ENCODE measurements at regions not wholly inside any gene's neighbourhood (a gene's known extent, or its start where the extent isn't known, plus 50 kb on each side); places are given as distances from the start of the nearest gene placed in this dataset.

DNA sequence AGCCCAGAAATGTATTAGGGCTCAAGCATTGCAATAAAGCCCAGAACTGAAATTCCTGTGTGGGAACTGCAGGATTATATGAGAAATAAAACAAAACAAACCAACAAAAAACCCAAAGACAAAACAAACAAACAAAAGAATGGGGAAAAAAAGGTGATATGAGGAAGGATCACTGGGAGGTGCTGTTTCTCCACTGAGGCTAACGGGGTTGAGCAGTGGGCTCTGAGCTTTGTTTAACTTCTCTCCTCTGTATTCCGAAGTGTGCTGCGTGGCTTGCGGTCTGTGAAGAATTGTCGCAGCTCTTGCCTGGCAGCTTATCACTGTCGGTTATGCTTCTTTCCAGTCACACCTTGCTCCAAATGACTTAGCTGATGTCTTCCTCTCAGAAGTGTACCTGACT is 106.3 kb downstream of the TENT4A start:
- H3K27ac ChIP-seq (ENCODE audit: low read depth in 1 of 2, low read length in 2 of 2), result no peak overlapping the region
- H3K36me3 ChIP-seq (ENCODE audit: control insufficient read depth in 4 of 4, insufficient read depth in 3 of 4, low read depth in 1 of 4, low read length in 3 of 4), result no peaks in the 10 kb centered on the region
- 36% methylated on average over 6 of the region's 6 CpGs for WGBS
- no peak overlapping the region for H3K9ac ChIP-seq (ENCODE audit: low read depth in 1 of 2, low read length in 2 of 2)
- peaks cover 0 to 6% (median 3%) of the 10 kb centered on the region in 4 donors for H3K9me3 ChIP-seq (ENCODE audit: control insufficient read depth in 4 of 4, low read length in 3 of 4)
- H3K4me3 ChIP-seq (ENCODE audit: low read depth in 1 of 3, low read length in 3 of 3), result no peak overlapping the region
- no peak for DNase-seq (ENCODE audit: low spot score)
- no peaks in the 10 kb centered on the region for H3K4me1 ChIP-seq (ENCODE audit: control insufficient read depth in 4 of 4, insufficient read depth in 4 of 4, low read length in 3 of 4)
- TF ChIP-seq TAF1 (conservative IDR thresholded peaks at IDR 0.05), result no peak
- TF ChIP-seq RAD21 (IDR thresholded peaks at IDR 0.05), result peak; percentile 19 to 25
- peaks cover 0 to 8% (median 0%) of the 10 kb centered on the region in 4 donors for H3K27me3 ChIP-seq (ENCODE audit: control insufficient read depth in 4 of 4, insufficient read depth in 4 of 4, low read length in 3 of 4)

DNA sequence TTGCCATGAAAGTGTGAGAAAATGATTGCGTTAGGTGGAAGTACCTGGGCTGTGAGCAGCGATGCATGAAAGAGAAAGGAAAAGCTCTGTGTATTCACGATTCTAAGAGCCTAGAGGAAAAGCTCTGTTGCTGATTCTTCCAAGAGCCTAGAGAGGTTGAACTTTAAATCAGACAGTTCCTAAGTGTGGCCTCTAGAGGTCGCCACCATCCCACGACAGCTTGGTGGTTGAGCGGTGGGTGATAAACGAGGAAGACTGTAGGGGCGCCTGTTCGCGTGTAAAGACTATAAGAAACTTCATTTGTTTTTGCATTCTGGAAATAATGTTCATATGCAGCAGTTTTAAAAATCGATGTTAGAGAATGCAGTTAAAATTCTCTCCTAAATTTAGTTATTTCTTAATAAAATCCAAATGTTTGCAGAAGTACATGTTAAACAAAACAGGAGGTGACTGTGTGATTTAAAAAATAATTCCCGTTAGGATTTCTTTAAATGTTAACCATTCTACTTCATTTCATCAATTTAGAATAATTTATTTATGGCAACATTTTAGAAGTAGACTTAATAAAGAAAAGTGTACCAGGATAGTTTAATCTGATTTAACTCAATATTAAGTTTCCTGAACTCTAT is 107.7 kb downstream of the TENT4A start:
- H3K4me1 ChIP-seq (ENCODE audit: control insufficient read depth in 4 of 4, insufficient read depth in 4 of 4, low read length in 3 of 4), result no peaks in the 10 kb centered on the region
- no peak overlapping the region for H3K9ac ChIP-seq (ENCODE audit: low read depth in 1 of 2, low read length in 2 of 2)
- WGBS, result 26% methylated on average over 12 of the region's 12 CpGs
- peaks cover 0 to 8% (median 0%) of the 10 kb centered on the region in 4 donors for H3K27me3 ChIP-seq (ENCODE audit: control insufficient read depth in 4 of 4, insufficient read depth in 4 of 4, low read length in 3 of 4)
- no peak overlapping the region for H3K4me3 ChIP-seq (ENCODE audit: low read depth in 1 of 3, low read length in 3 of 3)
- TF ChIP-seq, protein P1, sequence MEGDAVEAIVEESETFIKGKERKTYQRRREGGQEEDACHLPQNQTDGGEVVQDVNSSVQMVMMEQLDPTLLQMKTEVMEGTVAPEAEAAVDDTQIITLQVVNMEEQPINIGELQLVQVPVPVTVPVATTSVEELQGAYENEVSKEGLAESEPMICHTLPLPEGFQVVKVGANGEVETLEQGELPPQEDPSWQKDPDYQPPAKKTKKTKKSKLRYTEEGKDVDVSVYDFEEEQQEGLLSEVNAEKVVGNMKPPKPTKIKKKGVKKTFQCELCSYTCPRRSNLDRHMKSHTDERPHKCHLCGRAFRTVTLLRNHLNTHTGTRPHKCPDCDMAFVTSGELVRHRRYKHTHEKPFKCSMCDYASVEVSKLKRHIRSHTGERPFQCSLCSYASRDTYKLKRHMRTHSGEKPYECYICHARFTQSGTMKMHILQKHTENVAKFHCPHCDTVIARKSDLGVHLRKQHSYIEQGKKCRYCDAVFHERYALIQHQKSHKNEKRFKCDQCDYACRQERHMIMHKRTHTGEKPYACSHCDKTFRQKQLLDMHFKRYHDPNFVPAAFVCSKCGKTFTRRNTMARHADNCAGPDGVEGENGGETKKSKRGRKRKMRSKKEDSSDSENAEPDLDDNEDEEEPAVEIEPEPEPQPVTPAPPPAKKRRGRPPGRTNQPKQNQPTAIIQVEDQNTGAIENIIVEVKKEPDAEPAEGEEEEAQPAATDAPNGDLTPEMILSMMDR (IDR thresholded peaks at IDR 0.05; ENCODE audit: low read depth, low read length, missing input control), result peak; percentile 60
- TF ChIP-seq TAF1 (conservative IDR thresholded peaks at IDR 0.05) (no peak), RAD21 (IDR thresholded peaks at IDR 0.05) (peak; percentile 80 to 81)
- H3K36me3 ChIP-seq (ENCODE audit: control insufficient read depth in 4 of 4, insufficient read depth in 3 of 4, low read depth in 1 of 4, low read length in 3 of 4), result no peaks in the 10 kb centered on the region
- H3K27ac ChIP-seq (ENCODE audit: low read depth in 1 of 2, low read length in 2 of 2), result no peak overlapping the region
- H3K9me3 ChIP-seq (ENCODE audit: control insufficient read depth in 4 of 4, low read length in 3 of 4), result peaks cover 0 to 6% (median 3%) of the 10 kb centered on the region in 4 donors
- DNase-seq (ENCODE audit: low spot score), result peak; percentile 47

DNA sequence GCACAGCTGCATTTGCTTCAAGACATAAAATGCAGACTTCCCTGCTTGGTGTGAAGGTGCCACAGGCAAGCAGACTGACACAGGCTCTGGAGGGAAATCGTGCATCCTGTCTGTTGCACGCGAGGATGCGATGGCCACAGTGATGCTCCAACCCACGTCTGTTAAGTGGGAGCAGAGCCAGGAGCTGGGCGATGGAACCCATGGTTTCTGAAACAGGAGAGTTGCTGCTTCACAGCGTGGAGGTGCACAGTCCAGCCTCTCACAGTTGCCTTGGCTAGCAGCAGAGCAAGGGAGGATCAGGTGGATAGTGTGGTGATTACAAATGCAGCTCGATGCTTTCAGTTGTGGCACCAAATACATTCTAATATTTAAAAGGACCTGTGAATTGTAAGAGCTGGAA is 108.8 kb downstream of the TENT4A start:
- peaks cover 0 to 5% (median 0%) of the 10 kb centered on the region in 4 donors for H3K27me3 ChIP-seq (ENCODE audit: control insufficient read depth in 4 of 4, insufficient read depth in 4 of 4, low read length in 3 of 4)
- no peak for TF ChIP-seq TAF1 (conservative IDR thresholded peaks at IDR 0.05)
- no peak for TF ChIP-seq SP1 (IDR thresholded peaks at IDR 0.05)
- TF ChIP-seq JUND (IDR thresholded peaks at IDR 0.05), result no peak
- no peak for TF ChIP-seq RXRA (IDR thresholded peaks at IDR 0.05)
- TF ChIP-seq, protein P2, sequence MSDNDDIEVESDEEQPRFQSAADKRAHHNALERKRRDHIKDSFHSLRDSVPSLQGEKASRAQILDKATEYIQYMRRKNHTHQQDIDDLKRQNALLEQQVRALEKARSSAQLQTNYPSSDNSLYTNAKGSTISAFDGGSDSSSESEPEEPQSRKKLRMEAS (IDR thresholded peaks at IDR 0.05), result no peak
- TF ChIP-seq, protein P3, sequence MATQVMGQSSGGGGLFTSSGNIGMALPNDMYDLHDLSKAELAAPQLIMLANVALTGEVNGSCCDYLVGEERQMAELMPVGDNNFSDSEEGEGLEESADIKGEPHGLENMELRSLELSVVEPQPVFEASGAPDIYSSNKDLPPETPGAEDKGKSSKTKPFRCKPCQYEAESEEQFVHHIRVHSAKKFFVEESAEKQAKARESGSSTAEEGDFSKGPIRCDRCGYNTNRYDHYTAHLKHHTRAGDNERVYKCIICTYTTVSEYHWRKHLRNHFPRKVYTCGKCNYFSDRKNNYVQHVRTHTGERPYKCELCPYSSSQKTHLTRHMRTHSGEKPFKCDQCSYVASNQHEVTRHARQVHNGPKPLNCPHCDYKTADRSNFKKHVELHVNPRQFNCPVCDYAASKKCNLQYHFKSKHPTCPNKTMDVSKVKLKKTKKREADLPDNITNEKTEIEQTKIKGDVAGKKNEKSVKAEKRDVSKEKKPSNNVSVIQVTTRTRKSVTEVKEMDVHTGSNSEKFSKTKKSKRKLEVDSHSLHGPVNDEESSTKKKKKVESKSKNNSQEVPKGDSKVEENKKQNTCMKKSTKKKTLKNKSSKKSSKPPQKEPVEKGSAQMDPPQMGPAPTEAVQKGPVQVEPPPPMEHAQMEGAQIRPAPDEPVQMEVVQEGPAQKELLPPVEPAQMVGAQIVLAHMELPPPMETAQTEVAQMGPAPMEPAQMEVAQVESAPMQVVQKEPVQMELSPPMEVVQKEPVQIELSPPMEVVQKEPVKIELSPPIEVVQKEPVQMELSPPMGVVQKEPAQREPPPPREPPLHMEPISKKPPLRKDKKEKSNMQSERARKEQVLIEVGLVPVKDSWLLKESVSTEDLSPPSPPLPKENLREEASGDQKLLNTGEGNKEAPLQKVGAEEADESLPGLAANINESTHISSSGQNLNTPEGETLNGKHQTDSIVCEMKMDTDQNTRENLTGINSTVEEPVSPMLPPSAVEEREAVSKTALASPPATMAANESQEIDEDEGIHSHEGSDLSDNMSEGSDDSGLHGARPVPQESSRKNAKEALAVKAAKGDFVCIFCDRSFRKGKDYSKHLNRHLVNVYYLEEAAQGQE (IDR thresholded peaks at IDR 0.05), result no peak
- TF ChIP-seq RAD21 (IDR thresholded peaks at IDR 0.05), result no peak
- TF ChIP-seq HNF4A (conservative IDR thresholded peaks at IDR 0.05), result no peak
- TF ChIP-seq, protein P4, sequence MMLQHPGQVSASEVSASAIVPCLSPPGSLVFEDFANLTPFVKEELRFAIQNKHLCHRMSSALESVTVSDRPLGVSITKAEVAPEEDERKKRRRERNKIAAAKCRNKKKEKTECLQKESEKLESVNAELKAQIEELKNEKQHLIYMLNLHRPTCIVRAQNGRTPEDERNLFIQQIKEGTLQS (IDR thresholded peaks at IDR 0.05), result no peak
- no peak for DNase-seq (ENCODE audit: low spot score)
- no peak overlapping the region for H3K27ac ChIP-seq (ENCODE audit: low read depth in 1 of 2, low read length in 2 of 2)
- no peaks in the 10 kb centered on the region for H3K4me1 ChIP-seq (ENCODE audit: control insufficient read depth in 4 of 4, insufficient read depth in 4 of 4, low read length in 3 of 4)
- no peak overlapping the region for H3K4me3 ChIP-seq (ENCODE audit: low read depth in 1 of 3, low read length in 3 of 3)
- no peak overlapping the region for H3K9ac ChIP-seq (ENCODE audit: low read depth in 1 of 2, low read length in 2 of 2)
- H3K36me3 ChIP-seq (ENCODE audit: control insufficient read depth in 4 of 4, insufficient read depth in 3 of 4, low read depth in 1 of 4, low read length in 3 of 4), result no peaks in the 10 kb centered on the region
- 88% methylated on average over 8 of the region's 8 CpGs for WGBS
- peaks cover 0 to 6% (median 3%) of the 10 kb centered on the region in 4 donors for H3K9me3 ChIP-seq (ENCODE audit: control insufficient read depth in 4 of 4, low read length in 3 of 4)

Measured in liver (tissue), 8 donors.